ENCODE measurements at regions not wholly inside any gene's neighbourhood (a gene's known extent, or its start where the extent isn't known, plus 50 kb on each side); places are given as distances from the start of the nearest gene placed in this dataset.

DNA sequence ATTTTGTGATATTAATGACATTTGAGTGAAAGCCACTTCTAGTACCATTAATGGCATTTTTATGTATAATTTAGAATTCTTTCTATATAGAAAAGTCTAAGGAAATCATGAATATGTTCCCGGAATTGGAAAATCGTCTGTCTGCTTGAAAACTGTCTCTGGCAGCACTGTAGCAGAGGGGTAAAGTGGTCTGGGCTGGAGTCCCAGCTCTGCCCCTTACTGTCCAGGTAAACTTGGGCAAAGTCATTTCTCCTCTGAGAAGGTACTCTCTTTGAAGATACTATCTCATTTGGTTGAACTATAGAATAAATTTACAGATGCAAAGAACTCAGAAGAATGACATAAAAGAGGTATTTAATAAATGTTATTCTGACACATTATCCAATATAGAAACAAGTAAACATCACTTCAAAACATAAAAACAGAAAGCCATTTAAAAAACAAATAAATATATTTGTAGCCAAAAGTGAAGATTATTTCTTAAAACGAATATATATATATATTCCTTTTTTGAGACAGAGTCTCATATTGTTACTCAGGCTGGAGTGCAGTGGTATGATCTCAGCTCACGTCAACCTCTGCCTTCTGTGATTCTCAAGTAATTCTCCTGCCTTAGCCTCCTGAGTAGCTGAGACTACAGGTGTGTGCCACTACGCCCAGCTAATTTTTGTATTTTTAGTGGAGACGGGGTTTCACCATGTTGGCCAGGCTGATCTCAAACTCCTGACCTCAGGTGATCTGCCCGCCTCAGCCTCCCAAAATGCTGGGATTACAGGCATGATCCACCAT, 149.8 kb upstream of the ITGA4 start:
- WGBS (ENCODE audit: extremely low coverage, insufficient coverage, insufficient read length), result no CpG with 5 or more reads among the region's 7 CpGs
- H3K79me2 ChIP-seq (ENCODE audit: control insufficient read depth, insufficient read depth, low read length, poor library complexity), result no peaks in the 10 kb centered on the region
- no peak overlapping the region for H3K23ac ChIP-seq (ENCODE audit: low read length)
- H3K27me3 ChIP-seq (ENCODE audit: insufficient read depth, low read length), result no peaks in the 10 kb centered on the region
- no peak overlapping the region for H2BK120ac ChIP-seq (ENCODE audit: insufficient read depth, low read length, poor library complexity)
- no peak overlapping the region for H3K14ac ChIP-seq (ENCODE audit: low read length)
- H3K36me3 ChIP-seq (ENCODE audit: control insufficient read depth in 1 of 2, insufficient read depth in 2 of 2, low read length in 2 of 2), result no peaks in the 10 kb centered on the region
- H3K79me1 ChIP-seq (ENCODE audit: low read length), result no peaks in the 10 kb centered on the region
- H4K91ac ChIP-seq (ENCODE audit: low read depth, low read length), result no peak overlapping the region
- no peak overlapping the region for H3K4me2 ChIP-seq (ENCODE audit: low read length)
- no peak overlapping the region for H3K9ac ChIP-seq (ENCODE audit: low read length)
- no peak overlapping the region for H2AK5ac ChIP-seq (ENCODE audit: low read length)
- no peak overlapping the region for H4K8ac ChIP-seq (ENCODE audit: low read depth, low read length)
- no peaks in the 10 kb centered on the region for H3K4me1 ChIP-seq (ENCODE audit: control insufficient read depth in 1 of 2, insufficient read depth in 2 of 2, low read length in 2 of 2)
- DNase-seq, result no peak
- H3K4ac ChIP-seq (ENCODE audit: low read depth, low read length), result no peak overlapping the region
- H2AFZ ChIP-seq (ENCODE audit: insufficient read depth, low read length, poor library complexity), result no peak overlapping the region
- H3K18ac ChIP-seq (ENCODE audit: low read length), result no peak overlapping the region
- H2BK5ac ChIP-seq (ENCODE audit: low read depth, low read length, poor library complexity), result no peak overlapping the region
- no peak overlapping the region for H2BK12ac ChIP-seq (ENCODE audit: low read length)
- H3K27ac ChIP-seq (ENCODE audit: low read depth, low read length), result no peak overlapping the region
- no peak overlapping the region for H3K4me3 ChIP-seq (ENCODE audit: low read depth, low read length)
- H4K12ac ChIP-seq (ENCODE audit: low read depth, low read length), result no peak overlapping the region
- no peaks in the 10 kb centered on the region for H3K9me3 ChIP-seq (ENCODE audit: insufficient read depth, low read depth, low read length)

DNA sequence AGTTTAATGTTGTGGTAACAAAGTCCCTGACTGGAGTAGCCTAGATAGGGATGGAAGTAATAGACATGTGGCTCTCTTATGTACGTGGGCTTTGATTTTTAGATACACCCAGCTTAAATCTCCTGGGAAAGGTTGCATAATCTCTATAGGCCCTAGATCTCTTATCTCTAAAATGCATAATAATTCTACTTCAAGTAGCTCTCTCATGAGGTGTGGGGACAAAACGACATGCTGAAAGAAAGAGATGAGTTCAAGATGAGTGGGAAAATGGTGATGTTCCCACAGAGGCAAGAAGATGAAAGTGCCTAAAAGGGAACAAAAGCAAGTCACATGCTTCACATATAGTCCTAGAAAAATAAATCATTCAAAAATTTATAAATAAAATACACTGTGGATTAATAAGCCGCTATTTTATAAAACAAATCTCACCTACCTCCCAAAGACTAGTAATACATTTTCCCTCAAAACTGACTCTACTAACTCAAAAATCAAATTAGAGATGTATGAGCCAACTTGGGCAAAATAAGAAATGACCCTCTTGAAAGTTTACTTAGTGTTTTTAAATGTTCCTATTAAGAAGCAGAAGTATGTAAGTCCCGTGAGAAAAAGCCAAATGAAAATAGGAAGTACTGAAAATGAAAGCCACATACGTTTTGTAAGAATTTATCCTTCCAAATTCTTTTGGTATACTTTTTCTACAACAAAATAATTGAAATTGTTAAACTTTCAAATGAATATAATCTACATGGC, 148.2 kb upstream of the ITGA4 start:
- H3K27ac ChIP-seq (ENCODE audit: low read depth, low read length), result no peak overlapping the region
- H2BK5ac ChIP-seq (ENCODE audit: low read depth, low read length, poor library complexity), result no peak overlapping the region
- no peak overlapping the region for H3K9ac ChIP-seq (ENCODE audit: low read length)
- no peak overlapping the region for H3K23ac ChIP-seq (ENCODE audit: low read length)
- no peak overlapping the region for H2BK120ac ChIP-seq (ENCODE audit: insufficient read depth, low read length, poor library complexity)
- H3K79me1 ChIP-seq (ENCODE audit: low read length), result no peaks in the 10 kb centered on the region
- no CpG with 5 or more reads among the region's 5 CpGs for WGBS (ENCODE audit: extremely low coverage, insufficient coverage, insufficient read length)
- no peak overlapping the region for H3K4ac ChIP-seq (ENCODE audit: low read depth, low read length)
- H3K27me3 ChIP-seq (ENCODE audit: insufficient read depth, low read length), result no peaks in the 10 kb centered on the region
- no peak overlapping the region for H2AFZ ChIP-seq (ENCODE audit: insufficient read depth, low read length, poor library complexity)
- no peak overlapping the region for H3K14ac ChIP-seq (ENCODE audit: low read length)
- DNase-seq, result peak in 1 of 2 donors; percentile 16
- no peak overlapping the region for H3K18ac ChIP-seq (ENCODE audit: low read length)
- H3K4me1 ChIP-seq (ENCODE audit: control insufficient read depth in 1 of 2, insufficient read depth in 2 of 2, low read length in 2 of 2), result no peaks in the 10 kb centered on the region
- H3K4me2 ChIP-seq (ENCODE audit: low read length), result no peak overlapping the region
- H3K4me3 ChIP-seq (ENCODE audit: low read depth, low read length), result no peak overlapping the region
- no peak overlapping the region for H4K8ac ChIP-seq (ENCODE audit: low read depth, low read length)
- no peak overlapping the region for H4K91ac ChIP-seq (ENCODE audit: low read depth, low read length)
- no peak overlapping the region for H2AK5ac ChIP-seq (ENCODE audit: low read length)
- H4K12ac ChIP-seq (ENCODE audit: low read depth, low read length), result no peak overlapping the region
- no peaks in the 10 kb centered on the region for H3K36me3 ChIP-seq (ENCODE audit: control insufficient read depth in 1 of 2, insufficient read depth in 2 of 2, low read length in 2 of 2)
- H2BK12ac ChIP-seq (ENCODE audit: low read length), result no peak overlapping the region
- H3K9me3 ChIP-seq (ENCODE audit: insufficient read depth, low read depth, low read length), result no peaks in the 10 kb centered on the region
- no peaks in the 10 kb centered on the region for H3K79me2 ChIP-seq (ENCODE audit: control insufficient read depth, insufficient read depth, low read length, poor library complexity)

DNA sequence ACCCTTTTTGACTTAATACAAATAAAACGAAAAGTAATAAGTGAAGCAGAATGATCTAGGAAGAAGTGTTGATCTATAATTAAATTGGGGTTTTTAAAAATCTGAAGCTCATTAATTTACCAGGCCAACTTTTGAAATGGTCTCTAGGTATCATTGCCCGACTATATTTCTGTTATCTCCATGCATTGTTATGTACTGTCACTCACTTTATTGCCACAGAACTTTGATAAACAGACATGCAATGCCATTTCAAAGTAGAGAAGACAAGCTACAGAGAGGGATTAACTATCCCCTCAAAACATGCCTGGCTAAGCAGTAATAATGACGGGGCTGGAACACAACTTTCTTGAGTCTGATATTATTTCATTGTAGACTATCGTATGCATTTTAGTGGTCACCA, 147.6 kb upstream of the ITGA4 start:
- WGBS (ENCODE audit: extremely low coverage, insufficient coverage, insufficient read length), result no CpG with 5 or more reads among the region's 4 CpGs
- H3K4ac ChIP-seq (ENCODE audit: low read depth, low read length), result no peak overlapping the region
- no peak overlapping the region for H3K18ac ChIP-seq (ENCODE audit: low read length)
- no peak overlapping the region for H2BK5ac ChIP-seq (ENCODE audit: low read depth, low read length, poor library complexity)
- no peak overlapping the region for H3K4me3 ChIP-seq (ENCODE audit: low read depth, low read length)
- no peaks in the 10 kb centered on the region for H3K36me3 ChIP-seq (ENCODE audit: control insufficient read depth in 1 of 2, insufficient read depth in 2 of 2, low read length in 2 of 2)
- no peak overlapping the region for H2BK120ac ChIP-seq (ENCODE audit: insufficient read depth, low read length, poor library complexity)
- no peak overlapping the region for H3K9ac ChIP-seq (ENCODE audit: low read length)
- no peak for DNase-seq
- no peaks in the 10 kb centered on the region for H3K4me1 ChIP-seq (ENCODE audit: control insufficient read depth in 1 of 2, insufficient read depth in 2 of 2, low read length in 2 of 2)
- H3K27me3 ChIP-seq (ENCODE audit: insufficient read depth, low read length), result no peaks in the 10 kb centered on the region
- H2AFZ ChIP-seq (ENCODE audit: insufficient read depth, low read length, poor library complexity), result no peak overlapping the region
- no peak overlapping the region for H4K12ac ChIP-seq (ENCODE audit: low read depth, low read length)
- no peak overlapping the region for H3K4me2 ChIP-seq (ENCODE audit: low read length)
- H4K8ac ChIP-seq (ENCODE audit: low read depth, low read length), result no peak overlapping the region
- H3K79me2 ChIP-seq (ENCODE audit: control insufficient read depth, insufficient read depth, low read length, poor library complexity), result no peaks in the 10 kb centered on the region
- H2AK5ac ChIP-seq (ENCODE audit: low read length), result no peak overlapping the region
- H2BK12ac ChIP-seq (ENCODE audit: low read length), result no peak overlapping the region
- no peak overlapping the region for H3K23ac ChIP-seq (ENCODE audit: low read length)
- no peaks in the 10 kb centered on the region for H3K9me3 ChIP-seq (ENCODE audit: insufficient read depth, low read depth, low read length)
- no peaks in the 10 kb centered on the region for H3K79me1 ChIP-seq (ENCODE audit: low read length)
- H3K14ac ChIP-seq (ENCODE audit: low read length), result no peak overlapping the region
- H4K91ac ChIP-seq (ENCODE audit: low read depth, low read length), result no peak overlapping the region
- no peak overlapping the region for H3K27ac ChIP-seq (ENCODE audit: low read depth, low read length)

DNA sequence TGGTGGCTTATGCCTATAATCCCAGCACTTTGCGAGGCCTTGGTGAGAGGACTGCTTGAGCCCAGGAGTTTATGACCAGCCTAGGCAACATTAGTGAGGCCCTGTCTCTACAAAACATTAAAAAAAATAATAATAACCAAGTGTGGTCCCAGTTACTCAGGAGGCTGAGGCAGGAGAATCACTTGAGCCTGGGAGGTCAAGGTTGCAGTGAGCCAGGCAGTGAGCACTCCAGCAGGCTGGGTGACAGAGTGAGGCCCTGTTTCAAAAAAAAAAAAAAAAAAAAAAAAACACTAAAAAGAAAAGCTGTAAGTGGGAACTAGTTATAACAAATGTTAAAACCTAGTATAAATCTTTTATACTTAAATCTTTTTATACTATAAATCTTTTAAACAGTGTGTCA, 146.2 kb upstream of the ITGA4 start:
- Histone ChIP-seq H2AFZ (ENCODE audit: insufficient read depth, low read length, poor library complexity) (no peak overlapping the region), H3K4ac (ENCODE audit: low read depth, low read length) (no peak overlapping the region), H3K18ac (ENCODE audit: low read length) (no peak overlapping the region), H2AK5ac (ENCODE audit: low read length) (no peak overlapping the region), H4K91ac (ENCODE audit: low read depth, low read length) (no peak overlapping the region), H3K9ac (ENCODE audit: low read length) (no peak overlapping the region), H3K4me2 (ENCODE audit: low read length) (no peak overlapping the region), H4K8ac (ENCODE audit: low read depth, low read length) (no peak overlapping the region), H3K27me3 (ENCODE audit: insufficient read depth, low read length) (no peaks in the 10 kb centered on the region), H2BK120ac (ENCODE audit: insufficient read depth, low read length, poor library complexity) (no peak overlapping the region), H3K36me3 (ENCODE audit: control insufficient read depth in 1 of 2, insufficient read depth in 2 of 2, low read length in 2 of 2) (no peaks in the 10 kb centered on the region), H2BK5ac (ENCODE audit: low read depth, low read length, poor library complexity) (no peak overlapping the region), H3K14ac (ENCODE audit: low read length) (no peak overlapping the region), H4K12ac (ENCODE audit: low read depth, low read length) (no peak overlapping the region), H3K4me1 (ENCODE audit: control insufficient read depth in 1 of 2, insufficient read depth in 2 of 2, low read length in 2 of 2) (no peaks in the 10 kb centered on the region), H3K79me2 (ENCODE audit: control insufficient read depth, insufficient read depth, low read length, poor library complexity) (no peaks in the 10 kb centered on the region), H3K9me3 (ENCODE audit: insufficient read depth, low read depth, low read length) (no peaks in the 10 kb centered on the region), H3K4me3 (ENCODE audit: low read depth, low read length) (no peak overlapping the region), H3K23ac (ENCODE audit: low read length) (no peak overlapping the region), H3K79me1 (ENCODE audit: low read length) (no peaks in the 10 kb centered on the region), H2BK12ac (ENCODE audit: low read length) (no peak overlapping the region), H3K27ac (ENCODE audit: low read depth, low read length) (no peak overlapping the region)
- DNase-seq, result no peak
- WGBS (ENCODE audit: extremely low coverage, insufficient coverage, insufficient read length), result no CpG with 5 or more reads among the region's 1 CpG
